Chondrocyte (in vitro differentiated cells): ENCODE measurements at regions not wholly inside any gene's neighbourhood (a gene's known extent, or its start where the extent isn't known, plus 50 kb on each side); places are given as distances from the start of the nearest gene placed in this dataset.
"Not testable (repeated sequence)": the region's sequence is repeated elsewhere in the genome, so short reads cannot be mapped to it uniquely, and the experiment has no call there.

Experiments used
- DNase-seq: peaks from one replicate; pipeline ENCODE4 v3.0.0; 2021; ENCODE audit warnings: mixed read lengths, low spot score
- H3K27ac Mint-ChIP-seq: one replicate; pipeline ENCODE4 v1.8.0; 2021; ENCODE audit warnings: mild to moderate bottlenecking, moderate library complexity, mixed read lengths; ENCODE audit not compliant: unreplicated experiment
- H3K27me3 Mint-ChIP-seq: 2 replicates; pipeline ENCODE4 v1.8.0; 2021; ENCODE audit warnings: low read depth, mixed read lengths
- H3K36me3 Mint-ChIP-seq: 2 replicates; pipeline ENCODE4 v1.8.0; 2021; ENCODE audit warnings: low read depth, mixed read lengths
- H3K4me1 Mint-ChIP-seq: 2 replicates; pipeline ENCODE4 v1.8.0; 2021; ENCODE audit warnings: low read depth, mild to moderate bottlenecking, mixed read lengths
- H3K4me3 Mint-ChIP-seq: one replicate; pipeline ENCODE4 v1.8.0; 2021; ENCODE audit warnings: mild to moderate bottlenecking, moderate library complexity, mixed read lengths; ENCODE audit not compliant: unreplicated experiment
- H3K9me3 Mint-ChIP-seq: 2 replicates; pipeline ENCODE4 v1.8.0; 2021; ENCODE audit warnings: low read depth, mixed read lengths
- TF ChIP-seq, protein P1 (sequence below): fragments of 200-600 bp; sonication (generic); IDR thresholded peaks from 2 replicates; pipeline ENCODE4 v1.5.0; 2021; ENCODE audit warnings: antibody characterized with exemption, mild to moderate bottlenecking, moderate library complexity

DNA sequence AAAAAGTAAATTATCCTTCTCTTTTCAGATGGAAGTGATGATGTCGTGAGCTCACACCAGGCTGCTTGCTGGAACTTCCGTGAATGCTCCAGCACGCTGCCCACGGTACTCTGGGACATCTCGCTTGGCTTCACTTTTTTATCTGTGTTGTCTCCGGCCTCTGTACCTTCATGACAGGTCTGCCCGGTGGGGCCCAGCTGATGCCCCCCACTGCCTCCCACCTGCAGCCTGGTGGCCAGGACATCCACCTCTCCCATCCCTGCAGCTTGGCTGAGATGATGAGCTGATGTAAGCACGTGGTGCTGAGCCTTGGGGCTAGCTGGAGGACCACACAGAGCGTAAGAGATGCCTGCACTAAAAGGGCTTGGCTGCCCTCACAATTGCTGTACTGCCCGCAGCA, 59.0 kb upstream of the HELT start:
- Mint-ChIP-seq H3K27me3 (no peaks in the 10 kb centered on the region), H3K9me3 (no peaks in the 10 kb centered on the region), H3K27ac (no peak overlapping the region), H3K4me3 (no peak overlapping the region), H3K36me3 (no peaks in the 10 kb centered on the region), H3K4me1 (peaks cover 16% of the 10 kb centered on the region)
- no peak for DNase-seq
- TF ChIP-seq, protein P1, sequence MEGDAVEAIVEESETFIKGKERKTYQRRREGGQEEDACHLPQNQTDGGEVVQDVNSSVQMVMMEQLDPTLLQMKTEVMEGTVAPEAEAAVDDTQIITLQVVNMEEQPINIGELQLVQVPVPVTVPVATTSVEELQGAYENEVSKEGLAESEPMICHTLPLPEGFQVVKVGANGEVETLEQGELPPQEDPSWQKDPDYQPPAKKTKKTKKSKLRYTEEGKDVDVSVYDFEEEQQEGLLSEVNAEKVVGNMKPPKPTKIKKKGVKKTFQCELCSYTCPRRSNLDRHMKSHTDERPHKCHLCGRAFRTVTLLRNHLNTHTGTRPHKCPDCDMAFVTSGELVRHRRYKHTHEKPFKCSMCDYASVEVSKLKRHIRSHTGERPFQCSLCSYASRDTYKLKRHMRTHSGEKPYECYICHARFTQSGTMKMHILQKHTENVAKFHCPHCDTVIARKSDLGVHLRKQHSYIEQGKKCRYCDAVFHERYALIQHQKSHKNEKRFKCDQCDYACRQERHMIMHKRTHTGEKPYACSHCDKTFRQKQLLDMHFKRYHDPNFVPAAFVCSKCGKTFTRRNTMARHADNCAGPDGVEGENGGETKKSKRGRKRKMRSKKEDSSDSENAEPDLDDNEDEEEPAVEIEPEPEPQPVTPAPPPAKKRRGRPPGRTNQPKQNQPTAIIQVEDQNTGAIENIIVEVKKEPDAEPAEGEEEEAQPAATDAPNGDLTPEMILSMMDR = no peak

- peaks cover 16% of the 10 kb centered on the region for H3K4me1 Mint-ChIP-seq
- no peaks in the 10 kb centered on the region for H3K36me3 Mint-ChIP-seq
- no peak overlapping the region for H3K4me3 Mint-ChIP-seq
- H3K27ac Mint-ChIP-seq = no peak overlapping the region
- TF ChIP-seq, protein P1 = no peak
- no peaks in the 10 kb centered on the region for H3K9me3 Mint-ChIP-seq
- no peak for DNase-seq
- H3K27me3 Mint-ChIP-seq = no peaks in the 10 kb centered on the region
These were observed 58.5 kb upstream of the HELT start for GRCh38 chr4:184959786-184960185.

GRCh38 chr4:184960505-184960971, 57.8 kb upstream of the HELT start:
- no peak for DNase-seq

GRCh38 chr4:184961660-184962059, 56.6 kb upstream of the HELT start:
- no peak for DNase-seq
- H3K27ac Mint-ChIP-seq = no peak overlapping the region
- H3K4me3 Mint-ChIP-seq = no peak overlapping the region
- peaks cover 2% of the 10 kb centered on the region for H3K9me3 Mint-ChIP-seq
- peaks cover 16% of the 10 kb centered on the region for H3K4me1 Mint-ChIP-seq
- TF ChIP-seq, protein P1 = no peak
- no peaks in the 10 kb centered on the region for H3K36me3 Mint-ChIP-seq
- no peaks in the 10 kb centered on the region for H3K27me3 Mint-ChIP-seq

More at GRCh38 chr4:184960505-184960971, 57.8 kb upstream of the HELT start:
- Mint-ChIP-seq H3K36me3 (no peaks in the 10 kb centered on the region), H3K27ac (no peak overlapping the region), H3K4me1 (peaks cover 16% of the 10 kb centered on the region), H3K9me3 (peaks cover 2% of the 10 kb centered on the region), H3K27me3 (no peaks in the 10 kb centered on the region), H3K4me3 (no peak overlapping the region)
- TF ChIP-seq, protein P1 = no peak

GRCh38 chr4:184962125-184962638, 56.1 kb upstream of the HELT start:
- H3K4me1 Mint-ChIP-seq = peaks cover 16% of the 10 kb centered on the region
- TF ChIP-seq, protein P1 = no peak
- H3K27me3 Mint-ChIP-seq = no peaks in the 10 kb centered on the region
- no peak overlapping the region for H3K4me3 Mint-ChIP-seq
- H3K27ac Mint-ChIP-seq = no peak overlapping the region
- DNase-seq = no peak
- H3K36me3 Mint-ChIP-seq = no peaks in the 10 kb centered on the region
- H3K9me3 Mint-ChIP-seq = peaks cover 2% of the 10 kb centered on the region

GRCh38 chr4:184965230-184966050, 52.9 kb upstream of the HELT start:
- not testable (repeated sequence) for H3K27me3 Mint-ChIP-seq, DNase-seq, H3K27ac Mint-ChIP-seq, H3K36me3 Mint-ChIP-seq, H3K9me3 Mint-ChIP-seq, H3K4me3 Mint-ChIP-seq, H3K4me1 Mint-ChIP-seq

GRCh38 chr4:184966051-184966691, 52.1 kb upstream of the HELT start:
- not testable (repeated sequence) for H3K9me3 Mint-ChIP-seq, H3K4me1 Mint-ChIP-seq, H3K36me3 Mint-ChIP-seq, H3K27ac Mint-ChIP-seq, DNase-seq, H3K27me3 Mint-ChIP-seq, H3K4me3 Mint-ChIP-seq

DNA sequence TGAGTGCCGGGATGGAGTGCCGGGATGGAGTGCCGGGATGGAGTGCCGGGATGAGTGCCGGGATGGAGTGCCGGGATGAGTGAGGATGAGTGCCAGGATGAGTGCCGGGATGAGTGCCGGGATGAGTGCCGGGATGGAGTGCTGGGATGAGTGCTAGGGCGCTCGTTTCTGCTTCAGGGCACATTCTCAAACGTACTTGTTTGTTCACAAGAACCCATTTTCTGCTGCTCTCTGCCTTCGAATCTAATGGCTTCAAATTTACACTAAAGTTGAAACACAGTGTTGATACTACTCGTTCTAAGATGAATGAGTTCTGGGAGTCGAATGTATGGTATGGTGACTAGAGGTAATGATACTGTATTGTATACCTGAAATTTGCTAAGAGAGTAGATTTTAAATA, 50.6 kb upstream of the HELT start:
- not testable (repeated sequence) for H3K27ac Mint-ChIP-seq, H3K4me1 Mint-ChIP-seq, DNase-seq, H3K4me3 Mint-ChIP-seq, H3K36me3 Mint-ChIP-seq
- Mint-ChIP-seq H3K27me3 (peaks cover 12% of the 10 kb centered on the region), H3K9me3 (peaks cover 13% of the 10 kb centered on the region)
